Neural cell (in vitro differentiated cells): ENCODE measurements at regions not wholly inside any gene's neighbourhood (a gene's known extent, or its start where the extent isn't known, plus 50 kb on each side); places are given as distances from the start of the nearest gene placed in this dataset.

Experiments used
- H2AFZ ChIP-seq: fragments of 200-600, 300-800 bp; sonication (generic), shearing (Covaris generic); 2 replicates; pipeline ENCODE4 v1.6.0; 2014; ENCODE audit warnings: low read depth, mild to moderate bottlenecking, antibody characterized with exemption, low read length, moderate library complexity
- H3F3A ChIP-seq: fragments of 200-600 bp; shearing (Covaris generic); 2 replicates; pipeline ENCODE4 v1.6.1; 2016; ENCODE audit warnings: mild to moderate bottlenecking, moderate library complexity, mixed read lengths, antibody characterized with exemption, low read length; ENCODE audit not compliant: insufficient read depth, poor library complexity, severe bottlenecking
- H3K27ac ChIP-seq: fragments of 200-600, 300-800 bp; sonication (generic), shearing (Covaris generic); 2 replicates; pipeline ENCODE4 v1.5.1; 2014; ENCODE audit warnings: mild to moderate bottlenecking, low read length, moderate library complexity
- H3K27me3 ChIP-seq: fragments of 300-800, 200-600 bp; sonication (generic), shearing (Covaris generic); 2 replicates; pipeline ENCODE4 v1.6.0; 2014; ENCODE audit warnings: mild to moderate bottlenecking, low read depth, low read length, moderate library complexity; ENCODE audit not compliant: insufficient read depth
- H3K36me3 ChIP-seq: fragments of 300-800, 200-600 bp; sonication (generic), shearing (Covaris generic); 2 replicates; pipeline ENCODE4 v1.5.1; 2014; ENCODE audit warnings: mild to moderate bottlenecking, antibody characterized with exemption, low read length, moderate library complexity; ENCODE audit not compliant: insufficient read depth
- H3K4me2 ChIP-seq: fragments of 300-800, 200-600 bp; sonication (generic), shearing (Covaris generic); 2 replicates; pipeline ENCODE4 v1.6.0; 2014; ENCODE audit warnings: mild to moderate bottlenecking, low read length
- H3K4me3 ChIP-seq: fragments of 300-800, 200-600 bp; sonication (generic), shearing (Covaris generic); 2 replicates; pipeline ENCODE4 v1.5.1; 2014; ENCODE audit warnings: mild to moderate bottlenecking, low read length, moderate library complexity
- H3K79me2 ChIP-seq: fragments of 200-600 bp; shearing (Covaris generic); replicated peaks from 2 replicates; pipeline ENCODE4 v1.6.0; 2014; ENCODE audit warnings: mild to moderate bottlenecking, low read length, moderate library complexity; ENCODE audit not compliant: insufficient read depth
- H3K9ac ChIP-seq: fragments of 300-800, 200-600 bp; sonication (generic), shearing (Covaris generic); 2 replicates; pipeline ENCODE4 v1.6.1; 2016; ENCODE audit warnings: mild to moderate bottlenecking, low read length, mixed read lengths
- H3K9me2 ChIP-seq: fragments of 200-600 bp; shearing (Covaris generic); 2 replicates; pipeline ENCODE4 v1.6.1; 2016; ENCODE audit warnings: mild to moderate bottlenecking, low read length, mixed read lengths; ENCODE audit not compliant: insufficient read depth
- H3K9me3 ChIP-seq: fragments of 200-600, 300-800 bp; sonication (generic), shearing (Covaris generic); 2 replicates; pipeline ENCODE4 v1.6.1; 2016; ENCODE audit warnings: mild to moderate bottlenecking, mixed run types, low read length, moderate library complexity, mixed read lengths
- H4K20me1 ChIP-seq: fragments of 200-600 bp; shearing (Covaris generic); 2 replicates; pipeline ENCODE4 v1.6.1; 2016; ENCODE audit warnings: mild to moderate bottlenecking, mixed run types; ENCODE audit not compliant: insufficient read depth
- EP300 ChIP-seq: fragments of 450-650 bp; conservative IDR thresholded peaks from 2 replicates; pipeline ENCODE4 v1.6.1; 2014; ENCODE audit warnings: antibody characterized with exemption, mild to moderate bottlenecking, moderate library complexity; ENCODE audit not compliant: poor library complexity, severe bottlenecking
- EZH2 ChIP-seq: fragments of 200-600, 300-800 bp; shearing (Covaris generic), sonication (generic); IDR thresholded peaks from 2 replicates; pipeline ENCODE4 v1.6.1; 2014; ENCODE audit warnings: antibody characterized with exemption, low read length, borderline replicate concordance, mild to moderate bottlenecking; ENCODE audit not compliant: insufficient read depth, poor library complexity, severe bottlenecking
- MXI1 ChIP-seq: fragments of 450-650 bp; conservative IDR thresholded peaks from 2 replicates; pipeline ENCODE4 v1.6.1; 2014; ENCODE audit warnings: antibody characterized with exemption, mild to moderate bottlenecking; ENCODE audit not compliant: poor library complexity, severe bottlenecking
- POLR2AphosphoS5 ChIP-seq: IDR thresholded peaks from 2 replicates; pipeline ENCODE4 v1.6.1; 2012
- RAD21 ChIP-seq: fragments of 450-650 bp; conservative IDR thresholded peaks from 2 replicates; pipeline ENCODE4 v1.6.1; 2014; ENCODE audit warnings: antibody characterized with exemption, mild to moderate bottlenecking, moderate library complexity
- SMC3 ChIP-seq: fragments of 450-650 bp; conservative IDR thresholded peaks from 2 replicates; pipeline ENCODE4 v1.6.1; 2014; ENCODE audit warnings: antibody characterized with exemption, mild to moderate bottlenecking, moderate library complexity; ENCODE audit not compliant: poor library complexity
- TAF1 ChIP-seq: IDR thresholded peaks from 2 replicates; pipeline ENCODE4 v1.6.1; 2012; ENCODE audit warnings: low read depth
- TF ChIP-seq, protein P1 (sequence below): fragments of 450-650 bp; IDR thresholded peaks from 2 replicates; pipeline ENCODE4 v1.5.1; 2014; ENCODE audit warnings: antibody characterized with exemption, mild to moderate bottlenecking, moderate library complexity; ENCODE audit not compliant: poor library complexity, severe bottlenecking
- TF ChIP-seq, protein P2 (sequence below): IDR thresholded peaks from 2 replicates; pipeline ENCODE4 v1.6.1; 2012; ENCODE audit warnings: borderline replicate concordance

DNA sequence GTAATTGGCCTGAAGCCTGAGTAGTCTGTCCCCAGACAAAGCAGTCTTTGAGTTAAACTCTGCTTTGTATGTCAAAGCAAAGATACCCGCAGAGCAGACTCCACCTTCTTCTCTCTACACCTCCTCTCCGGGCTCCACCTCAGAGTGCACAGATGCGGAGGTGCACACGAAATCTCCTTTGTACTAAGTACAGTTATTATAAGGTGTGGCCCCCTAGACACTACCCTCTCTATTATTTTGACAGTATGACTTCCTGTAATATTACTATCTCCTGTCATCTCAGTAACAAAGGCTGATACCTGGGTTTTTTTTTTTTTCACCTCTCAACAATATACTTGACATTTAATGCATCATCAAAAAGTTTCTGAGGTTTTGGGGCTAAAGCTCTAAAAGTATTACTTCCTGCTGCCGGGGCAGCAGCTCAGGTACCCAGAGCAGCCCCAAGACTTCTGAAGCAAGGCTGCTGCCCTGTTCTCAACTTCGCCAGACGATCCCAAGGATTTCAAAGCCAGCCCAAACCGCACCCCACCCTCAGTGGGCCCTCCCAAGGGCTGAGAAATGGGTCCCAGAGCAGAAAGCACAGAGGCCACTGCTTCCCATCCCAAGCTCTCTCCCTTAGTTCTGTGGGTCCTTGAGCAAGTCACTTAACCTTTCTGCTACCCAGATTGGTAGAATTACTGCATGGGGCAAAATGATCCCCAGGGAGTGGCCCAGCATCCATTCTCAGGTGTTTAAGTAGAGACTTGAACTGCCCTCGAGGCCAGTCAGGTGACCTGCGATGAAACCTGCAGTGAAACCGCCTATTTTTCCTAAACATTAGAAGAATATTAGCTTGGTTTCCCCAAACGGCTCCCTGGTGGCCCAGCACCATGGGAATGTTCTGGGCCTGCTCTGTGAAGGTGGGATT is 180.6 kb downstream of the FOXO1 start:
- no peak overlapping the region for H3K27ac ChIP-seq
- TF ChIP-seq EP300 (no peak), POLR2AphosphoS5 (no peak), MXI1 (no peak)
- H3K79me2 ChIP-seq: no peaks in the 10 kb centered on the region
- no peak overlapping the region for H3K9ac ChIP-seq
- no peaks in the 10 kb centered on the region for H3F3A ChIP-seq
- no peaks in the 10 kb centered on the region for H4K20me1 ChIP-seq
- H3K9me2 ChIP-seq: no peaks in the 10 kb centered on the region
- H3K27me3 ChIP-seq: no peaks in the 10 kb centered on the region
- no peaks in the 10 kb centered on the region for H3K36me3 ChIP-seq
- H3K4me2 ChIP-seq: no peak overlapping the region
- no peak overlapping the region for H2AFZ ChIP-seq
- no peaks in the 10 kb centered on the region for H3K9me3 ChIP-seq
- no peak overlapping the region for H3K4me3 ChIP-seq

DNA sequence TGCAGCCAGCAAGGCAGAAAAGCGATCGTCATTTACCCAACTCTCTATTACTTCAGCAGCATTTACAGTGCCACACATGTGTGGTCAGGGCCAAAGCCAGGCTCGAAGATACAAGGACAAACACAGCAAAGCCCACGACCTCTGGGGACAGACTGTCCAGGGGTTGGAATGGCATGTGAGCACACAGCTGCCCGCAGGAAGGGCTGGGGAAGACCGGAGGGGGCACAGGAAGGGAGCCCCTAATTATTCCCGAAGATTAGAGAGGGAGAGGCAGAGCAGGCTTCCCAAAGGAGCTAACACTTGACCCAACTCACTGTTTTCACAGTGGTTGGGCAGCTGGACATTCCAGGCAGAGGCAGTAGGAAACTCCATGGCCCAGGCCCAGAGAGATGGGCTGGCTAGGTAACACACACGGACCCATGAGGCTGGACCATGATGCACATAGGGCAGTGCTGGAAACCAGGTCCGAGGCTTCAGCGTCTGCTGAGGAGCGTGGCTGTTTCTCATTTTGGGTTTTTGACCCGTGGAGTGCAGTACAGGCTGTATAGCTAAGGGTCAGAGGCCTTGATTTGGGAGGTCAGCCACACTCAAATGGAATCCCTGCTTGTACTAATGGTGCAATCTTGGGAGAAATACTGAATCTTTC is 179.8 kb downstream of the FOXO1 start:
- Histone ChIP-seq H3K79me2 (no peaks in the 10 kb centered on the region), H3K9me3 (no peaks in the 10 kb centered on the region), H3K4me2 (no peak overlapping the region), H3K27me3 (no peaks in the 10 kb centered on the region), H3K4me3 (no peak overlapping the region), H4K20me1 (no peaks in the 10 kb centered on the region), H2AFZ (no peak overlapping the region), H3K9ac (no peak overlapping the region), H3K36me3 (no peaks in the 10 kb centered on the region), H3F3A (no peaks in the 10 kb centered on the region), H3K9me2 (no peaks in the 10 kb centered on the region), H3K27ac (no peak overlapping the region)
- no peak for TF ChIP-seq MXI1
- TF ChIP-seq, protein P1, sequence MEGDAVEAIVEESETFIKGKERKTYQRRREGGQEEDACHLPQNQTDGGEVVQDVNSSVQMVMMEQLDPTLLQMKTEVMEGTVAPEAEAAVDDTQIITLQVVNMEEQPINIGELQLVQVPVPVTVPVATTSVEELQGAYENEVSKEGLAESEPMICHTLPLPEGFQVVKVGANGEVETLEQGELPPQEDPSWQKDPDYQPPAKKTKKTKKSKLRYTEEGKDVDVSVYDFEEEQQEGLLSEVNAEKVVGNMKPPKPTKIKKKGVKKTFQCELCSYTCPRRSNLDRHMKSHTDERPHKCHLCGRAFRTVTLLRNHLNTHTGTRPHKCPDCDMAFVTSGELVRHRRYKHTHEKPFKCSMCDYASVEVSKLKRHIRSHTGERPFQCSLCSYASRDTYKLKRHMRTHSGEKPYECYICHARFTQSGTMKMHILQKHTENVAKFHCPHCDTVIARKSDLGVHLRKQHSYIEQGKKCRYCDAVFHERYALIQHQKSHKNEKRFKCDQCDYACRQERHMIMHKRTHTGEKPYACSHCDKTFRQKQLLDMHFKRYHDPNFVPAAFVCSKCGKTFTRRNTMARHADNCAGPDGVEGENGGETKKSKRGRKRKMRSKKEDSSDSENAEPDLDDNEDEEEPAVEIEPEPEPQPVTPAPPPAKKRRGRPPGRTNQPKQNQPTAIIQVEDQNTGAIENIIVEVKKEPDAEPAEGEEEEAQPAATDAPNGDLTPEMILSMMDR: no peak
- no peak for TF ChIP-seq TAF1
- TF ChIP-seq POLR2AphosphoS5: no peak
- no peak for TF ChIP-seq SMC3

DNA sequence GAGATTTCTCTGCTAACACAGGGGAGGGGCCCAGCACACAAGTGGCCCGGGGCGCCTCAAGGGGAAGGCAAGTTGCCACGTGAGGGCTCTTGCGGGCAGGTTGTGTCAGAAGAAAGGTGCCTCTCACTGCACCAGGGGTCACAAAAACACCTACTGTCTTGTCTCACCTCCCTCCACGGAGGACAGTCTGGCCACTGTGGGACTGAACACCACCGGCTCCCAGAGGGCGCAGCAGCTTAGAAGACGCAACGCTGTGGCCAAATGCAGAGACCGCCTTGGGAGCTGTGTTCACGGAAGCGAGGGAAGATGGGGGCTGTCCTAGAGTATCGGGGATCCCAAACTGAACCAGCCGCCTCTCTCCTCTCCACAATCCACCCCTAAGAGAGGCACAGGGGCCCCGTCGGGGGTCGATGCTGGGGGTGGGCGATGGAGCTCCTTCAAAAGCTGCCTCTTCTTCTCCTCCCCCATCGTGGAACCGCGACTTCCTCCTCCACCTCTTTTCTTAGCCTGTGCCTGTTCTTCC is 177.5 kb downstream of the FOXO1 start:
- Histone ChIP-seq H3K4me2 (no peak overlapping the region), H4K20me1 (no peaks in the 10 kb centered on the region), H3K36me3 (no peaks in the 10 kb centered on the region), H3K9me2 (no peaks in the 10 kb centered on the region), H3K27me3 (no peaks in the 10 kb centered on the region), H3F3A (no peaks in the 10 kb centered on the region), H3K9ac (no peak overlapping the region), H3K4me3 (no peak overlapping the region), H3K9me3 (no peaks in the 10 kb centered on the region), H3K79me2 (no peaks in the 10 kb centered on the region), H3K27ac (no peak overlapping the region), H2AFZ (no peak overlapping the region)
- TF ChIP-seq MXI1 (no peak), POLR2AphosphoS5 (no peak), EP300 (no peak), EZH2 (no peak), TAF1 (no peak), SMC3 (no peak), RAD21 (no peak)
- TF ChIP-seq, protein P2, sequence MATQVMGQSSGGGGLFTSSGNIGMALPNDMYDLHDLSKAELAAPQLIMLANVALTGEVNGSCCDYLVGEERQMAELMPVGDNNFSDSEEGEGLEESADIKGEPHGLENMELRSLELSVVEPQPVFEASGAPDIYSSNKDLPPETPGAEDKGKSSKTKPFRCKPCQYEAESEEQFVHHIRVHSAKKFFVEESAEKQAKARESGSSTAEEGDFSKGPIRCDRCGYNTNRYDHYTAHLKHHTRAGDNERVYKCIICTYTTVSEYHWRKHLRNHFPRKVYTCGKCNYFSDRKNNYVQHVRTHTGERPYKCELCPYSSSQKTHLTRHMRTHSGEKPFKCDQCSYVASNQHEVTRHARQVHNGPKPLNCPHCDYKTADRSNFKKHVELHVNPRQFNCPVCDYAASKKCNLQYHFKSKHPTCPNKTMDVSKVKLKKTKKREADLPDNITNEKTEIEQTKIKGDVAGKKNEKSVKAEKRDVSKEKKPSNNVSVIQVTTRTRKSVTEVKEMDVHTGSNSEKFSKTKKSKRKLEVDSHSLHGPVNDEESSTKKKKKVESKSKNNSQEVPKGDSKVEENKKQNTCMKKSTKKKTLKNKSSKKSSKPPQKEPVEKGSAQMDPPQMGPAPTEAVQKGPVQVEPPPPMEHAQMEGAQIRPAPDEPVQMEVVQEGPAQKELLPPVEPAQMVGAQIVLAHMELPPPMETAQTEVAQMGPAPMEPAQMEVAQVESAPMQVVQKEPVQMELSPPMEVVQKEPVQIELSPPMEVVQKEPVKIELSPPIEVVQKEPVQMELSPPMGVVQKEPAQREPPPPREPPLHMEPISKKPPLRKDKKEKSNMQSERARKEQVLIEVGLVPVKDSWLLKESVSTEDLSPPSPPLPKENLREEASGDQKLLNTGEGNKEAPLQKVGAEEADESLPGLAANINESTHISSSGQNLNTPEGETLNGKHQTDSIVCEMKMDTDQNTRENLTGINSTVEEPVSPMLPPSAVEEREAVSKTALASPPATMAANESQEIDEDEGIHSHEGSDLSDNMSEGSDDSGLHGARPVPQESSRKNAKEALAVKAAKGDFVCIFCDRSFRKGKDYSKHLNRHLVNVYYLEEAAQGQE: no peak
- TF ChIP-seq, protein P1: no peak
